Suprapubic skin (tissue), 4 donors: ENCODE measurements at regions not wholly inside any gene's neighbourhood (a gene's known extent, or its start where the extent isn't known, plus 50 kb on each side); places are given as distances from the start of the nearest gene placed in this dataset.

Experiments used
- POLR2A ChIP-seq, 2 donors: fragments of 450-650 bp; IDR thresholded peaks; one replicate each; pipeline ENCODE4 v1.6.1; 2017; ENCODE audit warnings: antibody characterized with exemption in 2 of 2, mild to moderate bottlenecking in 2 of 2, moderate library complexity in 2 of 2
- POLR2AphosphoS5 ChIP-seq, 3 donors: sonication (generic); formaldehyde crosslinking; IDR thresholded peaks; one replicate each; pipeline ENCODE4 v1.6.1; 2017; ENCODE audit warnings: antibody characterized with exemption in 3 of 3
- TF ChIP-seq, protein P1 (sequence below), 2 donors: fragments of 200-600 bp in 1 of 2; fragments of 450-650 bp in 1 of 2; sonication (generic) in 1 of 2; IDR thresholded peaks; one replicate each; pipeline ENCODE4 v1.5.1; 2016 to 2019; ENCODE audit warnings: antibody characterized with exemption in 2 of 2, mild to moderate bottlenecking in 1 of 2, moderate library complexity in 1 of 2

DNA sequence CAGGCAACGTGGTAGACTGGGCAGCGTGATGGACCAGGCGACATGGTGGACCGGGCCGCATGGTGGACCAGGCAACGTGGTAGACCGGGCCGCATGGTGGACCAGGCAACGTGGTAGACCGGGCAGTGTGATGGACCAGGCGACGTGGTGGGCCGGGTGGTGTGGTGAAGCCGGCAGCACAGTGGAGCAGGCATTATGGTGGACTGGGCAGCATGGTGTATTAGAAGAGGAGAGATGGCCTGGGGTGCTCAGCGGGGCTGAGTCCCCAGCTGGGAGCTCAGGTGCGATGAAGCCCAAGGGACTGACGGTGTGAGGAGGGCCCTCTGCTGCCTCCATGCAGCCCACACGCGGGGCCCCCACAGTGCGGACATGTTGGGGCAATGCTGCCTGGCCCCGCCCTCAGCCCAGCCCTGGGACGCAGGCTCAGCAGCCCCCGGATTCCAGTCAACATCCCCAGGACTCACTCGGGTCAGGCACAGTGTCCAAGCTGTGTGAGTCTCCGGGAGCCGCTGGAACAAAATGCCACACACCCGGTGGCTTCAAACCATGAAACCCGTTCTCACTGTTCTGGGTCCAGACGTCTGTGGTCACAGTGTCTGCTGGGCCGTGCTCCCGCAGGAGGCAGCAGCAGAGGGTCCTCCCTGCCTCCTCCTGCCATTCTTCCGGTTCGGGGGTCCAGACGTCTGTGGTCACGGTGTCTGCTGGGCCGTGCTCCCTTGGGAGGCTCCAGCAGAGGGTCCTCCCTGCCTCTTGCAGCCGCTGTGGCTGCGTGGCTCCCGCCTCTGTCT lies 1084.9 kb downstream of the BRD1 start:
- TF ChIP-seq, protein P1, sequence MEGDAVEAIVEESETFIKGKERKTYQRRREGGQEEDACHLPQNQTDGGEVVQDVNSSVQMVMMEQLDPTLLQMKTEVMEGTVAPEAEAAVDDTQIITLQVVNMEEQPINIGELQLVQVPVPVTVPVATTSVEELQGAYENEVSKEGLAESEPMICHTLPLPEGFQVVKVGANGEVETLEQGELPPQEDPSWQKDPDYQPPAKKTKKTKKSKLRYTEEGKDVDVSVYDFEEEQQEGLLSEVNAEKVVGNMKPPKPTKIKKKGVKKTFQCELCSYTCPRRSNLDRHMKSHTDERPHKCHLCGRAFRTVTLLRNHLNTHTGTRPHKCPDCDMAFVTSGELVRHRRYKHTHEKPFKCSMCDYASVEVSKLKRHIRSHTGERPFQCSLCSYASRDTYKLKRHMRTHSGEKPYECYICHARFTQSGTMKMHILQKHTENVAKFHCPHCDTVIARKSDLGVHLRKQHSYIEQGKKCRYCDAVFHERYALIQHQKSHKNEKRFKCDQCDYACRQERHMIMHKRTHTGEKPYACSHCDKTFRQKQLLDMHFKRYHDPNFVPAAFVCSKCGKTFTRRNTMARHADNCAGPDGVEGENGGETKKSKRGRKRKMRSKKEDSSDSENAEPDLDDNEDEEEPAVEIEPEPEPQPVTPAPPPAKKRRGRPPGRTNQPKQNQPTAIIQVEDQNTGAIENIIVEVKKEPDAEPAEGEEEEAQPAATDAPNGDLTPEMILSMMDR (IDR thresholded peaks at IDR 0.05) = no peak
- TF ChIP-seq POLR2AphosphoS5 (IDR thresholded peaks at IDR 0.05) = no peak
- no peak for TF ChIP-seq POLR2A (IDR thresholded peaks at IDR 0.05)
